GM12874 (cell line): ENCODE measurements at regions not wholly inside any gene's neighbourhood (a gene's known extent, or its start where the extent isn't known, plus 50 kb on each side); places are given as distances from the start of the nearest gene placed in this dataset.

ENCODE experiments used
- TF ChIP-seq, protein P1 (sequence below): IDR thresholded peaks from 2 replicates; pipeline ENCODE4 v1.5.1; 2011; ENCODE audit warnings: low read depth, mild to moderate bottlenecking, control low read depth, low read length, moderate library complexity; ENCODE audit not compliant: insufficient read depth

- TF ChIP-seq, protein P1, sequence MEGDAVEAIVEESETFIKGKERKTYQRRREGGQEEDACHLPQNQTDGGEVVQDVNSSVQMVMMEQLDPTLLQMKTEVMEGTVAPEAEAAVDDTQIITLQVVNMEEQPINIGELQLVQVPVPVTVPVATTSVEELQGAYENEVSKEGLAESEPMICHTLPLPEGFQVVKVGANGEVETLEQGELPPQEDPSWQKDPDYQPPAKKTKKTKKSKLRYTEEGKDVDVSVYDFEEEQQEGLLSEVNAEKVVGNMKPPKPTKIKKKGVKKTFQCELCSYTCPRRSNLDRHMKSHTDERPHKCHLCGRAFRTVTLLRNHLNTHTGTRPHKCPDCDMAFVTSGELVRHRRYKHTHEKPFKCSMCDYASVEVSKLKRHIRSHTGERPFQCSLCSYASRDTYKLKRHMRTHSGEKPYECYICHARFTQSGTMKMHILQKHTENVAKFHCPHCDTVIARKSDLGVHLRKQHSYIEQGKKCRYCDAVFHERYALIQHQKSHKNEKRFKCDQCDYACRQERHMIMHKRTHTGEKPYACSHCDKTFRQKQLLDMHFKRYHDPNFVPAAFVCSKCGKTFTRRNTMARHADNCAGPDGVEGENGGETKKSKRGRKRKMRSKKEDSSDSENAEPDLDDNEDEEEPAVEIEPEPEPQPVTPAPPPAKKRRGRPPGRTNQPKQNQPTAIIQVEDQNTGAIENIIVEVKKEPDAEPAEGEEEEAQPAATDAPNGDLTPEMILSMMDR, result no peak
Measured at GRCh38 chr12:124719231-124719630, 144.4 kb downstream of the SCARB1 start.

GRCh38 chr12:124718458-124718857 is 145.2 kb downstream of the SCARB1 start:
- TF ChIP-seq, protein P1, result no peak

GRCh38 chr12:124718036-124718435 is 145.6 kb downstream of the SCARB1 start:
- TF ChIP-seq, protein P1, result no peak

DNA sequence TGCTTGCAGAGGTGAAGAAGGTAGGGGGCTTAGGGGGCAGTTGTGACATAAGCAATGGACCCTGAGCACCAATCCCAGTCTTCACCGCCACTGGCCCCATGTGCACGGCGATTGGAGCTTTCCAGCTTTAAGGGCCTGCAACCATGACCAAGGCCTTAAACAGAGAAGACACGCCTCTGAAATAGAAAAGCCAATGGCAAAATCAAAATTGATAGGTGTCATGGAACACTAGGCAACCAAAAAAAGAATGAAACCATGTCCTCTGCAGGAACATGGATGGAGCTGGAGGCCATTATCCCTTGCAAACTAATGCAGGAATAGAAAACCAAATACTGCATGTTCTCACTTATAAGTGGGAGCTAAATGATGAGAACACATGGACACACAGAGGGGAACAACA is 146.3 kb downstream of the SCARB1 start:
- TF ChIP-seq, protein P1, result no peak

- TF ChIP-seq, protein P1, result no peak
Measured at GRCh38 chr12:124716208-124717130, 147.2 kb downstream of the SCARB1 start.

- TF ChIP-seq, protein P1, result no peak
Measured at GRCh38 chr12:124715121-124715990, 147.9 kb upstream of the NCOR2 start.

GRCh38 chr12:124713436-124714082 is 146.1 kb upstream of the NCOR2 start:
- TF ChIP-seq, protein P1, result no peak
